HG03064 (cell line): ENCODE measurements at regions not wholly inside any gene's neighbourhood (a gene's known extent, or its start where the extent isn't known, plus 50 kb on each side); places are given as distances from the start of the nearest gene placed in this dataset.

ENCODE experiments used
- ATAC-seq: cut with Tn5 transposase; IDR thresholded peaks from one replicate; pipeline ENCODE4 v1.9.1; 2021; ENCODE audit warnings: low read depth; ENCODE audit not compliant: unreplicated experiment

DNA sequence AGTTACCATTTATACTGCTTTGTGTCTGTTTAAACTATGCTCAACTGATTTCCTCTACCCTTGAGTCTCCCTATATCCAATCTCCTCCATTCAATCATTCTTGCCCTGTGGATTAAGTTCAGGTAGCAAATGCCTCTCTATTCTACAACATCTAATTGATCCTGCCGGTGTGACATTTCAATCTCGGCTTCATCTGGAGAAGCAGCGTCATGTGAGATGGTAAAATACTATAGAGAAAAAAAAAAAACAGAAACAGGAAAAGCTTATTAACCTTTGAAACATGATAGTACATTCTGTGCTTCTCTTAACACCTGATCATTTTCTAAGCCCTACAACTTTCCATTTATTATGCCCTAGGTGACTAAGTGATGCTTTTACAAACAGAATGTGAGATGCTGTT is 89.4 kb downstream of the KCTD12 start:
- no peak for ATAC-seq

GRCh38 chr13:76795701-76796695 is 90.2 kb downstream of the KCTD12 start:
- no peak for ATAC-seq

- ATAC-seq, result no peak
Measured at GRCh38 chr13:76792731-76793347, 93.4 kb downstream of the KCTD12 start.

DNA sequence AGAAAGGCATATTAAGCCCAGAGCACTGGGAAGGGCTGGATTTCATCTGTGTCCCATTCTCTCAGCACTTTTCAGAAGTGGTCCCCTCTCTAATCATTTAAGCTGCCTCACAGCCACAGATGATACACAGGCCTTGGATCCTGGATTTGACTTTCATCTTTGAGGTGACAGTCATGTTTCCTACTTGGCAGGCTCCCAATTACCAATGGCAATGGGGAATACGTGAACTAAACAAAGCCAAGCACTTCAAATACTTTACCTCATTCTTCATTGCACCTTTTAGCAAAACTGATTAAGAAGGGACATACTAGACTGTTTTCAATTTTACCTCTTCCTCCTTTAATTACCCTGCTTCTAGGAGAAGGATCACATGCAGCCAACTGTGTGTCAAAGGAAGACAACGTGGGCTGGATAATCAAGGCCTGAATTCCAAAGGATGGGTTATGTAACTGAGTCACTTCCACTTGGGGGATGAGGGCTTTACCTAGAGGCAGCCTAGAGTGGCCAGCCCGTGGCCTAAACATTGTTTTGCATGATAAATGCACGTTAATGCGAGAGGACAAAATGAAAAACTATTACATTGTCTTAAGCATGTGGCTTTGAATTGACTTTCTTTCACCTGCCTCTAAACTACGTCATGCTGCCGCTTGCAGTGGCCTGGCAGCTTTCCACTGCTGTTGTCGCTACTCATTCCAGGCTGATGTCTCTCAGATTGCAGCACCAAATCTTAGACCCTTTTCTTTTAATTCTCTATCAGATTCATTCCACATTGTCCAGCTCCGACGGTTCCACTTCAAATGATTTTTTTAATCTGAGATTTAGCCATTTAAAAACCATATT is 95.0 kb downstream of the KCTD12 start:
- no peak for ATAC-seq

GRCh38 chr13:76790526-76790925 is 95.7 kb downstream of the KCTD12 start:
- no peak for ATAC-seq

DNA sequence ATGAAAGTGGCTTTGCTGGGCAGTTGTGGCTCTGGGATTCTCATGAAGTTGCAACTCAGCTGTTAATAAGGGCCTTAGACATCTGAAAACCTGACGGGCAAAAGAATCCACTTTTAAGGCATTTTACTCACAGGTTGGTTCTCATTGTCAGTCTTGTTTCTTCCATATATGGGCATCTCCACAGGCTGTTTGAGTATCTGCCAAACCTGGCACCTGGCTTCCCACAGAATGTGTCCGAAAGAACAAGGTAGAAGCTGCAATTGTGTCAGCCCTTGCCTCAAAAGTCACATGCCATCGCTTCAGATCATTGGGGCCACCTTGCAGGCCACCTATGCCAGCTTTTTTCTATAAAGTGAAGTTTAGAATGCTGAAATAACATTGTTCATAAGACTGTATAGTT is 102.4 kb downstream of the KCTD12 start:
- no peak for ATAC-seq

DNA sequence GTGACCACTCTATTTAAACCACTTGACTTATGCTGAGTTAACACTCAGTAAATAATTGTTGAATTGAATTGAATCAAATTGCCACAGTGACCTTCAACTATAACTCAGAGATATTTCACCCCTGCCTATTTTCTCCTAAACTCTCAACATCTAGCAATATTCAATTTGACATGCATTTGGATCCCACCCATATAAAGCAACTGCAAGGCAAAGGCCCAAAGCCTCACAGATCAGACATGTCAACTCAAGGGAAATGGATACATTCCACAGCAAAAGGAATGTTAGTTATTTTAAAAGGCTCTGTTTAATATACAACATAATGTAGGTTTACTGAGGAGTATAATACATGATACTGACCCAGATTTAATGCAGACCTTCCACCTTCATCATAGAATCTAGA is 107.4 kb downstream of the KCTD12 start:
- ATAC-seq, result no peak

DNA sequence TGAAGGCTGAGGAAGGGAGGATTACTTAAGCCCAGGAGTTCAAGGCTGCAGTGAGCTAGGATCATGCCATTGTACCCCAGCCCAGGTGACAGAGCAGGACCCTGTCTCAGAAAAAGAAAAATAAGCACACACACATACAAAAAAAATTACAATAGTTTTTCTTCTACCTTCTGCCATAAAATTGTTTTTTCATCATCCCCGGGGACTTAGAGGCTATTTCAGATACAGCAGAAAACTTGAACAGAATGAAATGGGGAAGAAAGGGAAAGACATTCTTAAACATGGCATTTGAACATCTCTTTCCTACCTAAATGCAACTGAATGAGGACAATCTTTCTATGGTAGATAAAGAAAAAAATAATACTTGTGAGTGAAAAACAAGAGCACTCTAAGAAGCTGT is 109.1 kb downstream of the KCTD12 start:
- ATAC-seq, result no peak

GRCh38 chr13:76775088-76775740 is 111.0 kb downstream of the KCTD12 start:
- no peak for ATAC-seq

- no peak for ATAC-seq
Measured at GRCh38 chr13:76773448-76774094, 112.6 kb downstream of the KCTD12 start.

DNA sequence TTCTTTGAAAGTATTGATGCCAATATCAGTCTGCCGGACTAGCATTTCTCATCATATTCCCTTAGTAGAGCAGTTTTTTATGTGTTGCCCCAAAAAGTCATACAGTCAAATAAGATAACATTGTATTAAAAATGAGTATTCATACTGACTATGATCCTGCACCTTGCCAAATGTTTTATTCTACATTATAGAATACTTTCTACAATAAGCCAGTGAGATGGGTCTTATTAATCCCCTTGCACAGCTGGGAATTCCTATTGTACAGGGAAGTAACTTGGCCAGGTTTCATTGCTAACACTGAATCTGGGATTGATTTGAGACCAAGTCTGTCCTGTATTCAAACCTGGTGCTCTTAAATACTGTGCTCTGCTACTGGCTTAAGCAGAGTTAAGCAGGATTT is 114.0 kb downstream of the KCTD12 start:
- ATAC-seq, result no peak

GRCh38 chr13:76769271-76769791 is 116.9 kb downstream of the KCTD12 start:
- no peak for ATAC-seq

GRCh38 chr13:76768384-76768783 is 117.8 kb downstream of the KCTD12 start:
- no peak for ATAC-seq

DNA sequence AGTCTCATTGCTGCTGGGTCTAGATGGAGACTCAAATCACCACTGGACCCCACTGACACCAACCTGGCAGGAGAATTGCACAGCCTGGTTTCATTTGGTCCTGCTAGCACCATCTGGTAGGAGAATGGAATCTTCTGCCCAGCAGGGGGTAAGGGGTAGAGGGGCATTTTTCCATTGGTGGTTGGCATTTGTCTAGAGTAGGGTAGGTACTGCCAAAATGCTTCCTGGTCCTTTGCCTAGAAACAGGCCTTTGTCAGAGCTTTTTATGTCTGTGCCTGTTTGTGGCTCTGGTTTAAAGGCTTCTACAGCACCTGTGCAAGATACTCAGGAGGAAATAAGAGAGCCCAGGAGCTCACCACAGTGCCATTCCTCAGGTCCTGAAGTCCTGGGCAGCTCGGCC is 121.3 kb downstream of the KCTD12 start:
- no peak for ATAC-seq

- ATAC-seq, result no peak
Measured at GRCh38 chr13:76764429-76764828, 121.8 kb downstream of the KCTD12 start.

- ATAC-seq, result no peak
Measured at GRCh38 chr13:76762721-76763120, 123.5 kb downstream of the KCTD12 start.

GRCh38 chr13:76759877-76760276 is 126.3 kb downstream of the KCTD12 start:
- no peak for ATAC-seq

DNA sequence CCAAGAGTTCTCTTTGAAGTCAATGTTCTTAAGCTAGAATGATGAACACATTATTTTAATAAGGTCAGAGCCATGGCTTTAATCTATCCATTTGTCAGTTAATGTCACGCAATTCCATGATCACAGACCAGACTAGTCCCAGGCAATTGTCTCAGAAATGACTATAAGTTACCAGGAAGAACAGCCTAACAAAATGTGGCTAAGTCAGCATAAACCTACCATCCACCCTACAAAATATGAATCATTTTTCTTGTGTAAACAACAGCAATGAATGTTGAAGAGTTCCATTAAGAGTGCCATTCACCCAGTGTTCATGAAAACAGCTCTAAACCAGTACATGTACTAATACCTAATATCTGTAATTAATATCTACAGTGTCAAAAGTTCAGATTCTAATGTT is 127.5 kb downstream of the KCTD12 start:
- ATAC-seq, result no peak

GRCh38 chr13:76758257-76758656 is 127.9 kb downstream of the KCTD12 start:
- no peak for ATAC-seq

DNA sequence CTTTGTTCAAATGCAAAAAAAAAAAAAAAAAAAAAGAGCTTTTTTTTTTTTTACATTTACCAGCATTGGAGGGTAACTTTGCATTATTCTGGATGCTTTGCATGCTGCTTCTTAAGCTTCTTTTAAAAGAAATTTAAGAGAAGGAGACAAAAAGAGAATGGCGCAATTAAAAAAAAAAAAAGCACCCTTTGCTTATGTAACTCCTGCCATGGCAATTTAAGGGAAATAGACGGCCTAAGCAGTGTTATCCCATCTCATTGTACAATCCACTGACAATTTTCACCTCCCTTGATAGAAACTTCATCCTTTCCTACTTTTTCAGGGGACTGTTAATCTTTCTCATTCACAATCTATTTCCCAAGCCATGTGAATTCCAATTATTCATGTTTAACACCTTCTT is 129.8 kb downstream of the KCTD12 start:
- ATAC-seq, result no peak
